A549 (cell line): ENCODE measurements at regions not wholly inside any gene's neighbourhood (a gene's known extent, or its start where the extent isn't known, plus 50 kb on each side); places are given as distances from the start of the nearest gene placed in this dataset.

Experiments
- ATAC-seq, 2 experiments: fragments of 200-7000 bp in 1 of 2; fragments of >200 bp in 1 of 2; cut with Nextera tagmentation in 1 of 2; cut with Tn5 transposase in 1 of 2; 3 replicates each; pipeline versions ENCODE4 v1.8.0 to v1.9.1; 2018 to 2020; ENCODE audit warnings: mild to moderate bottlenecking in 1 of 2, moderate library complexity in 1 of 2
- CTCF ChIA-PET: fragments of 300-600 bp; sonication (Branson Sonifier 250); formaldehyde crosslinking; extraction: SDS; loops from one replicate; lab custom pipeline; 2021; ENCODE audit warnings: antibody characterized with exemption, inconsistent platforms; lab: Yijun Ruan, JAX
- POLR2A ChIA-PET: fragments of 350-600 bp; formaldehyde crosslinking; extraction: SDS; loops from one replicate; lab custom pipeline; 2021; ENCODE audit warnings: antibody characterized with exemption, inconsistent platforms; lab: Yijun Ruan, JAX
- DNase-seq, 2 experiments: peaks; one replicate each; pipeline versions ENCODE4 v3.0.0 to v3.0.0-alpha.2; 2011 to 2016; ENCODE audit warnings: low read depth in 1 of 2, low spot score in 1 of 2
- FAIRE-seq: peaks from 2 replicates; lab custom pipeline; 2011; peaks lifted over from hg19 to GRCh38; lab: Jason Lieb, UNC
- H3K27ac ChIP-seq, 2 experiments: fragments of >200 bp; sonication (Bioruptor Twin); formaldehyde crosslinking; 3 replicates each; pipeline ENCODE4 v1.5.1; 2016 to 2017
- H3K4me1 ChIP-seq: fragments of >200 bp; sonication (Bioruptor Twin); formaldehyde crosslinking; 3 replicates; pipeline ENCODE4 v1.6.1; 2016
- H3K4me2 ChIP-seq: fragments of >200 bp; sonication (Bioruptor Twin); formaldehyde crosslinking; 3 replicates; pipeline ENCODE4 v1.6.1; 2016
- H3K4me3 ChIP-seq: fragments of >200 bp; sonication (Bioruptor Twin); formaldehyde crosslinking; 3 replicates; pipeline ENCODE4 v1.5.1; 2016
- H3K9me3 ChIP-seq: fragments of >200 bp; sonication (Bioruptor Twin); formaldehyde crosslinking; 3 replicates; pipeline ENCODE4 v1.6.1; 2016
- CBX2 ChIP-seq: fragments of 200-600 bp; sonication (generic); IDR thresholded peaks from 2 replicates; pipeline ENCODE4 v1.6.1; 2016; ENCODE audit warnings: low read depth, mild to moderate bottlenecking, borderline replicate concordance
- CEBPB ChIP-seq, 2 experiments: fragments of >200 bp in 1 of 2; sonication (Bioruptor Twin) in 1 of 2; formaldehyde crosslinking in 1 of 2; IDR thresholded peaks; 2 replicates each; pipeline ENCODE4 v1.6.1; 2012 to 2016
- CHD2 ChIP-seq: fragments of 150-350 bp; IDR thresholded peaks from 2 replicates; pipeline ENCODE4 v1.6.1; 2014; ENCODE audit warnings: low read length; ENCODE audit not compliant: partially characterized antibody
- CHD4 ChIP-seq: fragments of 200-600 bp; sonication (generic); IDR thresholded peaks from 2 replicates; pipeline ENCODE4 v1.6.1; 2016; ENCODE audit warnings: antibody characterized with exemption, mild to moderate bottlenecking, borderline replicate concordance
- EHMT2 ChIP-seq: fragments of 200-600 bp; sonication (generic); IDR thresholded peaks from 2 replicates; pipeline ENCODE4 v1.6.1; 2016; ENCODE audit warnings: antibody characterized with exemption, low read depth, mild to moderate bottlenecking, moderate library complexity
- EP300 ChIP-seq, 2 experiments: fragments of >200 bp; sonication (Bioruptor Twin); formaldehyde crosslinking; IDR thresholded peaks; 2 replicates in 1 of 2; 3 replicates in 1 of 2; pipeline ENCODE4 v1.6.1; 2016 to 2017
- FOSB ChIP-seq: fragments of 250-450 bp; sonication (Bioruptor Pico); IDR thresholded peaks from 2 replicates; pipeline ENCODE4 v1.5.0; 2020; ENCODE audit warnings: mild to moderate bottlenecking, moderate library complexity
- GATA3 ChIP-seq: IDR thresholded peaks from 2 replicates; pipeline ENCODE4 v1.6.1; 2012; ENCODE audit warnings: borderline replicate concordance
- HDAC2 ChIP-seq: fragments of 200-600 bp; sonication (generic); IDR thresholded peaks from 2 replicates; pipeline ENCODE4 v1.6.1; 2016
- HEYL ChIP-seq: fragments of 250-450 bp; sonication (Bioruptor Pico); IDR thresholded peaks from 2 replicates; pipeline ENCODE4 v1.8.0; 2021; ENCODE audit warnings: mild to moderate bottlenecking, moderate library complexity
- HOXB5 ChIP-seq: fragments of 250-450 bp; sonication (Bioruptor Pico); IDR thresholded peaks from 2 replicates; pipeline ENCODE4 v1.5.0; 2020; ENCODE audit warnings: mild to moderate bottlenecking, moderate library complexity
- JUNB ChIP-seq: fragments of >200 bp; sonication (Bioruptor Twin); formaldehyde crosslinking; IDR thresholded peaks from 2 replicates; pipeline ENCODE4 v1.6.1; 2016
- MAFK ChIP-seq: fragments of 450-650 bp; IDR thresholded peaks from 2 replicates; pipeline ENCODE4 v1.6.1; 2014; ENCODE audit not compliant: partially characterized antibody
- MYC ChIP-seq: IDR thresholded peaks from 2 replicates; pipeline ENCODE4 v1.6.1; 2012; ENCODE audit warnings: mild to moderate bottlenecking, inconsistent platforms, low read length, improper control_type of control experiment, borderline replicate concordance
- NR3C1 ChIP-seq: fragments of >200 bp; sonication (Bioruptor Twin); formaldehyde crosslinking; IDR thresholded peaks from 3 replicates; pipeline ENCODE4 v1.6.1; 2017
- PHF8 ChIP-seq: fragments of 200-600 bp; sonication (generic); IDR thresholded peaks from 2 replicates; pipeline ENCODE4 v1.6.1; 2016; ENCODE audit warnings: low read depth, mild to moderate bottlenecking, antibody characterized with exemption, moderate library complexity, borderline replicate concordance
- POLR2A ChIP-seq: IDR thresholded peaks from 2 replicates; pipeline ENCODE4 v1.6.1; 2012; ENCODE audit warnings: mild to moderate bottlenecking, low read length
- POLR2AphosphoS2 ChIP-seq: conservative IDR thresholded peaks from 2 replicates; pipeline ENCODE4 v1.6.1; 2012; ENCODE audit warnings: low read length, improper control_type of control experiment, inconsistent platforms
- RAD21 ChIP-seq, 2 experiments: fragments of >200 bp in 1 of 2; sonication (Bioruptor Twin) in 1 of 2; formaldehyde crosslinking in 1 of 2; IDR thresholded peaks in 1 of 2; conservative IDR thresholded peaks in 1 of 2; 2 replicates in 1 of 2; 3 replicates in 1 of 2; pipeline ENCODE4 v1.6.1; 2012 to 2018; ENCODE audit warnings: inconsistent platforms in 1 of 2
- SMC3 ChIP-seq: fragments of >200 bp; sonication (Bioruptor Twin); formaldehyde crosslinking; IDR thresholded peaks from 3 replicates; pipeline ENCODE4 v1.6.1; 2018; ENCODE audit warnings: inconsistent platforms
- TFCP2L1 ChIP-seq: fragments of 250-450 bp; sonication (Bioruptor Pico); IDR thresholded peaks from 2 replicates; pipeline ENCODE4 v1.5.0; 2021; ENCODE audit warnings: mild to moderate bottlenecking
- ZNF302 ChIP-seq: fragments of 250-450 bp; sonication (Bioruptor Pico); IDR thresholded peaks from 2 replicates; pipeline ENCODE4 v1.9.0; 2021; ENCODE audit warnings: inconsistent platforms, mild to moderate bottlenecking, moderate library complexity
- WGBS: methylation state at CpG from one replicate; pipeline ENCODE4 v1.1.6; 2017; ENCODE audit errors: missing lambda C conversion rate; 5-methylcytosine and 5-hydroxymethylcytosine counted together
- TF ChIP-seq, protein P1 (sequence below): IDR thresholded peaks from 2 replicates; pipeline ENCODE4 v1.6.1; 2012
- TF ChIP-seq, protein P2 (sequence below): fragments of 200-600 bp; sonication (generic); IDR thresholded peaks from 2 replicates; pipeline ENCODE4 v1.6.1; 2016; ENCODE audit warnings: antibody characterized with exemption, mild to moderate bottlenecking, moderate library complexity
- TF ChIP-seq, protein P3 (sequence below): fragments of 150-350 bp; IDR thresholded peaks from 2 replicates; pipeline ENCODE4 v1.6.1; 2014; ENCODE audit warnings: low read depth, mild to moderate bottlenecking, low read length
- TF ChIP-seq, protein P4 (sequence below): fragments of 250-450 bp; sonication (Bioruptor Pico); IDR thresholded peaks from 2 replicates; pipeline ENCODE4 v1.5.0; 2020; ENCODE audit warnings: low read depth, mild to moderate bottlenecking, moderate library complexity
- TF ChIP-seq, protein P5 (sequence below): fragments of >200 bp; sonication (Bioruptor Twin); formaldehyde crosslinking; IDR thresholded peaks from 2 replicates; pipeline ENCODE4 v1.6.1; 2016

DNA sequence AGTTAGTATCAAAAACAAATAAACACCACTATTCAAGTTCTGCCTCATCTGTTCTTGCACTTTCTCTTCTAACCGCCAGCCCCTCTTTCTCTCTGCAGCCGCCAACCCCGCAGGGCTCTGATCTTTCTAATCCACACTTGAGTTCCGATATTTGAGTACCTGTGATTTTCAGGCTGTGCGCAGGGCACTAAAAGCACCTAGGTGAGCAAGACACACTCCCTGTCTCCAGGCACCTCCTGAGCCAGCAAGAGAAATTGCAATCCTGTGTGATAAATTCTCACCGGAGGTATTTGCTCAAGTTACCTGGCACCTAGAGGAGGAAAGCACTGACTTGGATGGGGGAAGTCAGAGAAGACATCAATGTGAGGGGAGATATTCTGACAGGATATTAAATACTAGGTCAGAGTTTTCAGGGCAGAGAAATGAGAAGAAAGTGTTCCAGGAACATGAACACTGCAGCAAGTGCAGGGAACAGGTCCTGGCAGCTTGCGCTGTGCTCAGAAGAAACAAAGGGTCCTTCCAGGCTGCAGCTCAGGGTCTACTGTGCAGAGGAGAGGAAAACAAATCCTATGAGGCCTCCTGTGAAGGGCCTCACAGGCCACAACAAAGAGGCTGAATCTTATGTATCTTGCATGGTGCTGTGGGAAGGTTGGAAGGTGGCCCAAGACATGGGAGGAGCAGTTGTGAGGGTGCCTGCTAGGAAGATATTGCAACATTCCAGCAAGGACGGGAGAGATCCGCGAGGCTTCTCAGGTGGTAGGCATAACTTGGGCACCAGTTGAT lies 568.7 kb upstream of the MGMT start:
- FAIRE-seq (no peak), ATAC-seq (no peak), DNase-seq (no peak)
- WGBS = 38% methylated on average over 10 of the region's 10 CpGs
- no peak overlapping the region for H3K4me2 ChIP-seq
- ChIA-PET CTCF (interaction anchor here (0.6 kb wide), 1 partner anchor 833 kb away, joined by 3 read pairs; no protein-coding TSS in a partner anchor), POLR2A (no interaction called here)
- no peaks in the 10 kb centered on the region for H3K4me1 ChIP-seq
- H3K4me3 ChIP-seq = no peak overlapping the region
- TF ChIP-seq, protein P1, sequence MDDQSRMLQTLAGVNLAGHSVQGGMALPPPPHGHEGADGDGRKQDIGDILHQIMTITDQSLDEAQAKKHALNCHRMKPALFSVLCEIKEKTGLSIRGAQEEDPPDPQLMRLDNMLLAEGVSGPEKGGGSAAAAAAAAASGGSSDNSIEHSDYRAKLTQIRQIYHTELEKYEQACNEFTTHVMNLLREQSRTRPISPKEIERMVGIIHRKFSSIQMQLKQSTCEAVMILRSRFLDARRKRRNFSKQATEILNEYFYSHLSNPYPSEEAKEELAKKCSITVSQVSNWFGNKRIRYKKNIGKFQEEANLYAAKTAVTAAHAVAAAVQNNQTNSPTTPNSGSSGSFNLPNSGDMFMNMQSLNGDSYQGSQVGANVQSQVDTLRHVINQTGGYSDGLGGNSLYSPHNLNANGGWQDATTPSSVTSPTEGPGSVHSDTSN = no peak
- TF ChIP-seq, protein P2, sequence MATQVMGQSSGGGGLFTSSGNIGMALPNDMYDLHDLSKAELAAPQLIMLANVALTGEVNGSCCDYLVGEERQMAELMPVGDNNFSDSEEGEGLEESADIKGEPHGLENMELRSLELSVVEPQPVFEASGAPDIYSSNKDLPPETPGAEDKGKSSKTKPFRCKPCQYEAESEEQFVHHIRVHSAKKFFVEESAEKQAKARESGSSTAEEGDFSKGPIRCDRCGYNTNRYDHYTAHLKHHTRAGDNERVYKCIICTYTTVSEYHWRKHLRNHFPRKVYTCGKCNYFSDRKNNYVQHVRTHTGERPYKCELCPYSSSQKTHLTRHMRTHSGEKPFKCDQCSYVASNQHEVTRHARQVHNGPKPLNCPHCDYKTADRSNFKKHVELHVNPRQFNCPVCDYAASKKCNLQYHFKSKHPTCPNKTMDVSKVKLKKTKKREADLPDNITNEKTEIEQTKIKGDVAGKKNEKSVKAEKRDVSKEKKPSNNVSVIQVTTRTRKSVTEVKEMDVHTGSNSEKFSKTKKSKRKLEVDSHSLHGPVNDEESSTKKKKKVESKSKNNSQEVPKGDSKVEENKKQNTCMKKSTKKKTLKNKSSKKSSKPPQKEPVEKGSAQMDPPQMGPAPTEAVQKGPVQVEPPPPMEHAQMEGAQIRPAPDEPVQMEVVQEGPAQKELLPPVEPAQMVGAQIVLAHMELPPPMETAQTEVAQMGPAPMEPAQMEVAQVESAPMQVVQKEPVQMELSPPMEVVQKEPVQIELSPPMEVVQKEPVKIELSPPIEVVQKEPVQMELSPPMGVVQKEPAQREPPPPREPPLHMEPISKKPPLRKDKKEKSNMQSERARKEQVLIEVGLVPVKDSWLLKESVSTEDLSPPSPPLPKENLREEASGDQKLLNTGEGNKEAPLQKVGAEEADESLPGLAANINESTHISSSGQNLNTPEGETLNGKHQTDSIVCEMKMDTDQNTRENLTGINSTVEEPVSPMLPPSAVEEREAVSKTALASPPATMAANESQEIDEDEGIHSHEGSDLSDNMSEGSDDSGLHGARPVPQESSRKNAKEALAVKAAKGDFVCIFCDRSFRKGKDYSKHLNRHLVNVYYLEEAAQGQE = no peak
- TF ChIP-seq MYC = no peak
- no peak for TF ChIP-seq CBX2
- no peak for TF ChIP-seq PHF8
- TF ChIP-seq EHMT2 = no peak
- no peak for TF ChIP-seq EP300 (IDR thresholded peaks at IDR 0.05)
- no peak for TF ChIP-seq NR3C1
- no peak for TF ChIP-seq CHD2
- TF ChIP-seq CEBPB (IDR thresholded peaks at IDR 0.05) = no peak
- TF ChIP-seq JUNB = no peak
- no peak for TF ChIP-seq CHD4
- no peak for TF ChIP-seq GATA3
- no peak for TF ChIP-seq ZNF302 (CRISPR knock-in tag)
- TF ChIP-seq RAD21 (conservative IDR thresholded peaks at IDR 0.05 in 1 of 2, IDR thresholded peaks at IDR 0.05 in 1 of 2) = no peak
- TF ChIP-seq SMC3 = no peak
- H3K9me3 ChIP-seq = no peaks in the 10 kb centered on the region
- H3K27ac ChIP-seq = no peak overlapping the region

DNA sequence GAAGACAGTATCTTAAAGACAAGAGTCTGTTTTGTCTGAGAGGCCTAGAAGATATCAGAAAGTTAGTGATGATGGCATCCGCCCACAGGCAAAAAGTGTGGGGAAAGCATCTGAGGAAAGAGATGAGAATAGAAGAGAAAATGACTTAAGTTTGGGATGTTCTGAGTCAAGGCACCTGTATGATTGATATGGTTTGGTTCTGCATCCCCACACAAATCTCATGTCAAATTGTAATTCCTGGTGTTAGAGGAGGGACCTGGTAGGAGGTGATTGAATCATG lies 568.2 kb upstream of the MGMT start:
- Histone ChIP-seq H3K4me2 (no peak overlapping the region), H3K27ac (no peak overlapping the region), H3K4me3 (no peak overlapping the region), H3K9me3 (no peaks in the 10 kb centered on the region), H3K4me1 (no peaks in the 10 kb centered on the region)
- no peak for TF ChIP-seq HEYL (CRISPR knock-in tag)
- no peak for TF ChIP-seq HDAC2
- TF ChIP-seq POLR2AphosphoS2 = no peak
- no peak for TF ChIP-seq NR3C1
- TF ChIP-seq, protein P3, sequence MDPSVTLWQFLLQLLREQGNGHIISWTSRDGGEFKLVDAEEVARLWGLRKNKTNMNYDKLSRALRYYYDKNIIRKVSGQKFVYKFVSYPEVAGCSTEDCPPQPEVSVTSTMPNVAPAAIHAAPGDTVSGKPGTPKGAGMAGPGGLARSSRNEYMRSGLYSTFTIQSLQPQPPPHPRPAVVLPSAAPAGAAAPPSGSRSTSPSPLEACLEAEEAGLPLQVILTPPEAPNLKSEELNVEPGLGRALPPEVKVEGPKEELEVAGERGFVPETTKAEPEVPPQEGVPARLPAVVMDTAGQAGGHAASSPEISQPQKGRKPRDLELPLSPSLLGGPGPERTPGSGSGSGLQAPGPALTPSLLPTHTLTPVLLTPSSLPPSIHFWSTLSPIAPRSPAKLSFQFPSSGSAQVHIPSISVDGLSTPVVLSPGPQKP = no peak
- TF ChIP-seq, protein P4, sequence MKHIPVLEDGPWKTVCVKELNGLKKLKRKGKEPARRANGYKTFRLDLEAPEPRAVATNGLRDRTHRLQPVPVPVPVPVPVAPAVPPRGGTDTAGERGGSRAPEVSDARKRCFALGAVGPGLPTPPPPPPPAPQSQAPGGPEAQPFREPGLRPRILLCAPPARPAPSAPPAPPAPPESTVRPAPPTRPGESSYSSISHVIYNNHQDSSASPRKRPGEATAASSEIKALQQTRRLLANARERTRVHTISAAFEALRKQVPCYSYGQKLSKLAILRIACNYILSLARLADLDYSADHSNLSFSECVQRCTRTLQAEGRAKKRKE = no peak
- no peak for TF ChIP-seq POLR2A
- TF ChIP-seq FOSB = no peak
- TF ChIP-seq, protein P5, sequence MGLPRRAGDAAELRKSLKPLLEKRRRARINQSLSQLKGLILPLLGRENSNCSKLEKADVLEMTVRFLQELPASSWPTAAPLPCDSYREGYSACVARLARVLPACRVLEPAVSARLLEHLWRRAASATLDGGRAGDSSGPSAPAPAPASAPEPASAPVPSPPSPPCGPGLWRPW = no peak
- no peak for TF ChIP-seq MAFK
- no peak for TF ChIP-seq HOXB5 (CRISPR knock-in tag)
- TF ChIP-seq TFCP2L1 (CRISPR knock-in tag) = no peak
- DNase-seq = no peak
- 25% methylated on average over 1 of the region's 1 CpG for WGBS
- no peak for ATAC-seq
- ChIA-PET CTCF (no interaction called here), POLR2A (no interaction called here)
- FAIRE-seq = no peak
